PC-3 (cell line): ENCODE measurements at regions not wholly inside any gene's neighbourhood (a gene's known extent, or its start where the extent isn't known, plus 50 kb on each side); places are given as distances from the start of the nearest gene placed in this dataset.

Experiments
- EZH2 ChIP-seq: fragments of 300-600 bp; sonication (generic); IDR thresholded peaks from one replicate; pipeline ENCODE4 v1.6.1; 2017; ENCODE audit warnings: antibody characterized with exemption, mild to moderate bottlenecking, low read length; ENCODE audit not compliant: unreplicated experiment
- EZH2phosphoT487 ChIP-seq: fragments of 300-600 bp; sonication (generic); IDR thresholded peaks from 2 replicates; pipeline ENCODE4 v1.6.1; 2018; ENCODE audit warnings: mild to moderate bottlenecking, antibody characterized with exemption, low read length, borderline replicate concordance
- TF ChIP-seq, protein P1 (sequence below): fragments of 300-600 bp; sonication (generic); conservative IDR thresholded peaks from 2 replicates; pipeline ENCODE4 v1.5.1; 2017; ENCODE audit warnings: antibody characterized with exemption, low read depth, mild to moderate bottlenecking, low read length

DNA sequence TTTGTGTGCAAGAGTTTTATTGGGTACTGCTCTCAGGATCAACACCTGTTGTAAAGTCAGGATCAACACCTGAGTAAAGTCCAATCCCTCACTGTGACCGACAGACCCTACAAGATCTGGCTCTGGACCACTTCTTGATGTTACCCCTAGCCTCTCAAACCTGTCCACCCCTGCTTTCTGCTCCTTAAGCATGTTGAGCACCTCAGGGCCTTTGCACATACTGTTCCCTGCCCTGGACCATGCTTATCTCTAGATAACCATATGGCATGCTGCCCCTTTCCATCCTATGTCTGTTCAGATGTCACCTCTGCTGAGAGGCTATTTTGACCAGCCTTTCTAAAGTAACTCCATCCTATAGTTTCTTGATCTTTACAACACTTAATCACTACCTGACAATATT lies 269.6 kb downstream of the SMARCA2 start:
- TF ChIP-seq, protein P1, sequence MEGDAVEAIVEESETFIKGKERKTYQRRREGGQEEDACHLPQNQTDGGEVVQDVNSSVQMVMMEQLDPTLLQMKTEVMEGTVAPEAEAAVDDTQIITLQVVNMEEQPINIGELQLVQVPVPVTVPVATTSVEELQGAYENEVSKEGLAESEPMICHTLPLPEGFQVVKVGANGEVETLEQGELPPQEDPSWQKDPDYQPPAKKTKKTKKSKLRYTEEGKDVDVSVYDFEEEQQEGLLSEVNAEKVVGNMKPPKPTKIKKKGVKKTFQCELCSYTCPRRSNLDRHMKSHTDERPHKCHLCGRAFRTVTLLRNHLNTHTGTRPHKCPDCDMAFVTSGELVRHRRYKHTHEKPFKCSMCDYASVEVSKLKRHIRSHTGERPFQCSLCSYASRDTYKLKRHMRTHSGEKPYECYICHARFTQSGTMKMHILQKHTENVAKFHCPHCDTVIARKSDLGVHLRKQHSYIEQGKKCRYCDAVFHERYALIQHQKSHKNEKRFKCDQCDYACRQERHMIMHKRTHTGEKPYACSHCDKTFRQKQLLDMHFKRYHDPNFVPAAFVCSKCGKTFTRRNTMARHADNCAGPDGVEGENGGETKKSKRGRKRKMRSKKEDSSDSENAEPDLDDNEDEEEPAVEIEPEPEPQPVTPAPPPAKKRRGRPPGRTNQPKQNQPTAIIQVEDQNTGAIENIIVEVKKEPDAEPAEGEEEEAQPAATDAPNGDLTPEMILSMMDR: no peak
- no peak for TF ChIP-seq EZH2
- no peak for TF ChIP-seq EZH2phosphoT487
